ENCODE measurements at regions not wholly inside any gene's neighbourhood (a gene's known extent, or its start where the extent isn't known, plus 50 kb on each side); places are given as distances from the start of the nearest gene placed in this dataset.
"Not testable (repeated sequence)": the region's sequence is repeated elsewhere in the genome, so short reads cannot be mapped to it uniquely, and the experiment has no call there.

DNA sequence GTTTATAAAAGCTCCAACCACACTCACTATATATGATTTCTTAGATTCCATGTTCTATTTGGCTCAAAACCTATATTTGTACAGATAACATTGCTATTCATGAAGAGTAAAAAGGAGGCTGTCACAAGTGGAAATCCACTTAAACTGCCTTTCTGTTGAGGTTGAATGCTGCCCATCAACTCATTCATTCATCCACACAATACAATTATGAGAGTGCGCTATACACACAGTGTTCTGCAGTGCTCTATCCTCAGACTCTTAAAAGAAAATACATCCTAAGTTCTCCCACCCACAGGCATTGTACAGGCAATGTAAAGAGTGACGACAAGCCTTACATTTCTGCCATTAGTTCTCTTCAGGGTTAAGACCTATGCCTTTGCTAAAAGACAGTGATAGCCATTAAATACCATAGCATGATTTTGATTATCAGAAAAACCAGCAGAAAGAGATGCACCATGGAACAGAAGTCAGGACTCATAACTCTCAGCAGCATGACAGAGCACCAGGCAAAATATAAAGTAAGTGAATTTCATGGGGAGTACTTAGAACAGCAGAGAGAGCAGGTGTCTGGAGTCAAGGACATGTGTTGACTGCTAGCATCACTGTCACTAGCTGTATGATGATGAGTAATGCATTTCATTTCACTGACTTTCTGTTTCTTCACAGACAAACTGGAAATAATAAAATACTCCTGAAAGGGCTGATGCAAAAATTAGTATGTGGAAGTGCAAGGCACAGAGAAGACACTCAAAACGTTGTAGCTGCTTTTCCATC, 218.0 kb downstream of the RBM26 start:
- no peak for DNase-seq (ENCODE audit: low spot score)

DNA sequence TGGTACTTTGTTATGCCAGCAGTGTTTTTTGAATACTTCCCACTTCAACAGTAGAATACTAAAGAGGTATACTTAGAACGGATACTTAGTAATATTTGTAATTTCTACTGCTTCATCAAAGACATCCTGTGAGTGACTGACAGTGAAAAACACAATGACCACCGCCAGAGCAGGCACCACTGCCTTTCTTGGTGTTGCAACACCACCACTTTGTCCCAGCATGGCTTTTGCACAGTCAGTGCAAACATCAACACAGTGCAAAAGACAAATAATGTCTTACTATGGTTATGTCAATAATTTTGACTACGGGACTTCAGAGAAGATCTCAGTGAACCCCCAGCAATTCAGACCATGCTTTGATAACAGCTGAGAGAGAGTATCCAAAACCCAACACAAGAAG, 220.5 kb downstream of the RBM26 start:
- no peak for DNase-seq (ENCODE audit: low spot score)

DNA sequence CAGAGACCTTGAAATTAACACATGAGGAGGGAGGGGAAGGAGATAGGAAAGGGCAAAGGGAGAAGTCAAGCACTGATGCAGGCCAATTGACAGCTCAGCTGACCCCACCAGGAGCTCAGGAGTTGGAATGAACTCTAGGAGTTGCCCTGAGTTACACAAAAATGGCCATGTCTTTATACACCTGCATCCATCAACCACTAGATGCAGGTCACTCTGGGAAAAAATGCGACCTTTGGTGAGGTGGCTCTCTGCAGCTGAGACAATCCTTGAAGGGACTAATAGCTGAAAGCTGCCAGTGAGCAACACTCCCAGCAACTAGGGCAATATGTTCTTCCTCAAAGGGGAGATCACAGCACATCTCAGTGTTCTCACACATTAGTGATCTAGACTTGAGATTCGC, 222.8 kb downstream of the RBM26 start:
- no peak for DNase-seq (ENCODE audit: low spot score)

DNA sequence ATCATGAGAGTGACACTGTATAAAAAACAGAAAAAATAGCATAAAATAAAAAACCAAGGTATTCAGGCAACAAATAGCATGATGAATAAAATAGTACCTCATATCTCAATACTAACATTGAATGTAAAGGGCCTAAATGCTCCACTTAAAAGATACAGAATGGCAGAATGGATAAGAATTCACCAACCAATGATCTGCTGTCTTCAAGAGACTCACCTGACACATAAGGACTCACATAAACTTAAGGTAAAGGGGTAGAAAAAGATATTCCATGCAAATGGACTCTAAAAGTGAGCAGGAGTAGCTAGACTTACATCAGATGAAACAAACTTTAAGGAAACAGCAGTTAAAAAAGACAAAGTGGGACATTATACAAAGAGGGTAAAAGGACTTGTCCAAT, 232.4 kb downstream of the RBM26 start:
- not testable (repeated sequence) for DNase-seq (ENCODE audit: low spot score)

DNA sequence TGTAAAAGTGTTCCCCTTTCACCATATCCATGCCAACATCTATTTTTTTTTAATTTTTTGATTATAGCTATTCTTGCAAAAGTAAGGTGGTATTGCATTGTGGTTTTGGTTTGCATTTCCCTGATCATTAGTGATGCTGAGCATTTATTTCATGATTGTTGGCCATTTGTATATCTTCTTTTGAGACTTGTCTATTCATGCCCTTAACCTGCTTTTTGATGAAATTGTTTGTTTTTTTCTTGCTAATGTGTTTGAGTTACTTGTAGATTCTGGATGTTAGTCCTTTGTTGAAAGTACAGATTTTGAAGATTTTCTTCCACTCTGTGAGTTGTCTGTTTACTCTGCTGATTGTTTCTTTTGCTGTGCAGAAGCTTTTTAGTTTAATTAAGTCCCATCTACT, 233.1 kb downstream of the RBM26 start:
- DNase-seq (ENCODE audit: low spot score), result not testable (repeated sequence)

DNA sequence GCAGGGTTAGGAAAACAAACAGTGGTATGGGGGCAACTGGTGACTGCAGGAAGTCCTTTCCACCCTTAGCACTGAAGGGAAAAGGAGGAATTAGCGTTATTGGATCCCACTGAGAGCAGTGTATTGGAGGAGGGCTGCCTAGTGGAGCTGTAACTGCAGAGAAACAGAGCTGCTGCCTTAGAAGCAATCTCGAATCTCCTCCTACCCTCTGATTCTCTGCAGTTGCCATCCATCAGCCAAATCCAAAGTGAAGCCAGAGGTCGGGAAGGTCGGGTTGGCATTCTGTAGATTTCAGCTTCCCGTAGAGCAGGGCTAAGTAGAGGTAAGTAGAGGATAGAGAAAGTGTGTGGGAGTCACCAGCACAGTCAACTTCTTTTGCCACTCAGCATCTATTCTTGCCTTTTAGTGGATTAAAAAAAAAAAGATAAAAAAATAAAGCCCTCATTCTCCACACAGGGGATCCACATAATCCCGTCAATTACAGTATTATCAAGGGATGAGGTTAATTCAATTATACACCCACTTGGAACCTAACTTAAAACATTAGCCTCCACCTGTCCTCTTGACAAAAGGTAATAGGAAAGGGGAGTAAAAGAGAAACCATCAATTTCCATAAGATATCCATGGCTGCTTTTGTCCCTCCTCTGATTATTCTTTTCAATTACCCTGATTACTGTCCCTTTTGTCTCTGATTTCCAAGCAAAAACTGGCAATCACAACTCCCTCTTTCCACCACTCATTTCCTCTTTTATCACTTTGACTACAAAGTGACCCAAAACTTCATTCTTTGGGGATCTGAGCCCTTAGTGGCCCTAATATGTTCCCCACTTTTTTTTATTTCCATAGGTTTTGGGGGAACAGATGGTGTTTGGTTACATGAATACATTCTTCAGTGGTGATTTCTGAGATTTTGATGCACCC, 234.7 kb downstream of the RBM26 start:
- no peak for DNase-seq (ENCODE audit: low spot score)

DNA sequence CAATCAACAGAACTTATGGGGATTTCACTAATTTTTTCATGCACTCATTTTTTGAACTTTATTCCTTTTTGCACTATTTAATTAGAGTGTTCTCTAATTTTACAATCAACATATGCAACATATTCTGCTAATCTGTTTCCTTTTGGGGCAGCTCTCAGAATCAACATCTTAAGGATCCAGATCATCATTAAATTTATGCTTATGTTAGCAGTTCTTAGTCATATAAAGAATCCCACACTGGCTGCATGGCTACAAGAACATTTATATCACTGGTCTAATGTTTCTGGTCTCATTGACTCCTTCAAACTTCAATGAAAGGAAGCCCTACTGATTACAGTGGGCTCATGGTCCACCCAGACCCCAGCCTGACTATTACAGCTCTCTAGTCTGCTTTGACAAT, 245.2 kb downstream of the RBM26 start:
- DNase-seq (ENCODE audit: low spot score), result no peak

DNA sequence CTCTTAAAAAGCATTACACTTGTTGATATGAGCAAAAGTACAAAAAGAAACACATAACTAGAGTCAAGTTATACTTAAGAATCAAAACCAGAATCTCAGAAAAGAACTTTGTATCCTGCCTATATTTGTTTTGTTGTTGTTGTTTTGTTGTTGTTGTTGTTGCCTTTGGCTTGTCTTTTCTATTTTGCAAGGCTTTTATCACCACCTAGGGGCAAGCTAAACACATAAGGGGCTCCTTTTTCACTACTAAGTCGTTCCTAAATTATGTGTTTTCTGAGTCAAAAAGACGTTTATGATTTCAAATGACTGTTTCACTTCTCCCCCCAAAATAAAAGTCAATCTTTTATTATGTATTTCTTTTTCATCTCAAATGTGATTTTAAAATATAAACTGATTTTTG, 250.2 kb downstream of the RBM26 start:
- no peak for DNase-seq (ENCODE audit: low spot score)

DNA sequence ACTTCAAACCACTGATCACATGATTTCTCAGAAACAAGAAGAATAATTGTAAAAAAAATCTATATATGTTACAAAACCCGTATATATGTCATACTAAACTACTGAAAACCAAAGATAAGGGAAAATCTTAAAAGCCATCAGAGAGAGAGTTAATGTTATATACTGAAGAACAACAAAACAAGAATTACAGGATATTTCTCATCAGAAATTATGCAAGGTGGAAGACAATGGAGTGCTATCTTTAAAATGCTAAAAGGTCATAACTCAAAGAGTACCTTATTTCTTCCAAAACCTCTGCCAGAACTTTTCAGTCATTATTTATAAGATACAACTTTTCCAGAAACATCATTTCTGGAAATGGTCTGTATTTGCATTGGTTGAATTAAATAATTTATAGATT, 256.8 kb downstream of the RBM26 start:
- DNase-seq (ENCODE audit: low spot score), result no peak

DNA sequence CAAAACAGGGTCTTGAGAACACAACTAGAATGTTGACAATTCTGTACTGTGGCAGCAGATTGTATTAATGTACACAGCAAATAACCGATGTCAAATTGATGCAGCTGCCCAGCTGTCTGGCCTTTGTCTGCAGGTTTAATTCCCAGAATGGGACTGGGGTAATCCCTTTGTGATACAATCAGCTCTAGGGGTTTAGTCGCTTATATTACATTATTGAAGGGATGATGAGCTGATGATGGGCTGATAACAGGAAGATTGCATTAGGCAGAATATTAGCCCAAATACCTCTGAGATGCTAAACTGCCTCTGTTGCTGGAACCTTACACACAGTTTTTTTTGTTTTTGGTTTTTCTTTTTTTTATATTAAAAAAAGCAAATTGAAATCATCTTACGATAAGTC, 265.0 kb downstream of the RBM26 start:
- no peak for DNase-seq (ENCODE audit: low spot score)

DNA sequence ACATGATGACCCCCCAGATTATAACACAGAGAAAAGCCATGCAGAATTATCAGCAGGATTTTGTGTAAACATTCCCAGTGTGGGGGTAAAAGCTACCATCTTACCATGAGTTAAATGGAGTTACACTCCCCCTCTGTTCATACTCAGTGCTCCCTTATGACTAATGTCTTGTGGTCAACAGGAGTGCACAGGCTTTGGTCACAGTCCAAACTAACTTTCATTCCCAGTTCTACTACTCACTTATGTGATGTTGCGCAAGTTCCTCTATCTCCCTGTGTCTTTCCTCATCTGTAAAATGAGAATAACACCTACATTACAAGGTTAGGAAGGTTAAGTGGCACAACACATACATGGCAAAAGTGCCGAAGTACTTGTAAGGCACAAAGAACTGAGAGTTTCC, 277.9 kb downstream of the RBM26 start:
- no peak for DNase-seq (ENCODE audit: low spot score)

DNA sequence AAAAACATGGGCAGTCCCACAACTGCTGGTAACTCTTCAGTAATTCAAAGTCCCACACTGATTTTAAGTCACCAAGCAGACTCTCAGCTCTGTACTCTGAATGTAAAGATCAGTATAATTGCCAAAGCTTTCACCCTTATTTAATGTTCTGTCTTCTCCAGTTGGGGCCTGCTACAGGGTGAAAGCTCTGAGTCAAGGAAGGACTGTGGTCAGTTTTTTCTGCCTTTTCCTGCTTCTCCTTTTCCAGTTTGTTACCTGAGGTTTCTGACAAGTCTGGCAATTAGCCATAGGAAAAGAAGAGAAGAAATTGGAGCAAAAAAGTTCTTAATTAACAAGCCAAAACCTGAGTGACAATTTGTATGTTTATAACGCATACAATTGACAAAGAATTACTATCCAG, 279.3 kb downstream of the RBM26 start:
- DNase-seq (ENCODE audit: low spot score), result no peak

DNA sequence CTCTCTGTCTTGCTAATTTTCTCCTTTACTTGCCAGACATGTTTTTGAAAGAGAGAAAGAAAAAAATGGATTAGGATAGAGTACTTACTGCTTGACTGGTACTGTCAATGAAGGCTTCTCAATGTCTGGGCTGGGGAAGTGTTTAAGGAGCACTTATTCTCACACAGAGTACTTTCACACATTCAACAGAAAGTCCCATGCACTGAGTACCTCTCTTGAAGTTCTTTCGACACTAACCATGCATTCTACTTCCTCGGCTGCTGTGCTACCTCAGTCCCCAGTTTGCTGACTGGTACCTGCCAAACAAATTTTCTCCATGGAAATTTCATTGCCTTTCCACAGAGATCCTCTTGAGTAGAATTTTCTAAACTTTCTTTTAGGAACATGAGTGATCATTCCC, 281.9 kb downstream of the RBM26 start:
- DNase-seq (ENCODE audit: low spot score), result no peak

DNA sequence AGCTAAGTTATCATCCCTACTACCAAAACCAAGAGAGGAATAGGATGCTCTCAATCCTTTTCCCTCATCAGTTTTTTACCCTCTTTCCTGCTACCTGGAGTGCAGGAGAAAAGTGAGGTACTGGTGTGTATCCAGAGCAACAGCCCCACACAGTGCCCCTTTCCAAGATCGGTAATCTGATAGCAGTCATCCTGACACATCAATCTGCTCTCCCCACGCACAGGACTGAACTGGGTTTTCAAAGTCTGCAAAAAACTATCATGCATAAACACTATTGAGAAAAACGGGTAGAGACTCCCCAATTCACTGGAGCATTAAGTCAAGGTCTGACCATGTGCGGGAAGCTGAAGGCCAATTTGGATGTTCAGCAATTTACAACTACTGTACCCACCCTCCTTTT, 284.8 kb downstream of the RBM26 start:
- DNase-seq (ENCODE audit: low spot score), result no peak

DNA sequence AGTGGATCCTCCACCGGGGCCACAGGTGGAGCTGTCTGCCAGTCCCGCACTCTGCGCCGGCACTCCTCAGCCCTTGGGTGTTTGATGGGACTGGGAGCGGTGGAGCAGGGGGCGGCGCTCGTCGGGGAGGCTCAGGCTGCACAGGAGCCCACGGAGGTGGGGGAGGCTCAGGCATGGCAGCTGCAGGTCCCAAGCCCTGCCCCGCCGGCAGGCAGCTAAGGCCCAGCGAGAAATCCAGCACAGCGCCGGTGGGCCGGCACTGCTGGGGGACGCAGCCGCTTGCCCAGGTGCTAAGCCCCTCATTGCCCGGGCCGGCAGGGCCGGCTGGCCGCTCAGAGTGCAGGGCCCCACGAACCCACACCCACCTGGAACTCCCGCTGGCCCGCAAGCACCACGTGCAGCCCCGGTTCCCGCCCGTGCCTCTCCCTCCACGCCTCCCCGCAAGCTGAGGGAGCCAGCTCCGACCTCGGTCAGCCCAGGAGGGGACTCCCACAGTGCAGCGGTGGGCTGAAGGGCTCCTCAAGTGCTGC, 286.4 kb downstream of the RBM26 start:
- no peak for DNase-seq (ENCODE audit: low spot score)

DNA sequence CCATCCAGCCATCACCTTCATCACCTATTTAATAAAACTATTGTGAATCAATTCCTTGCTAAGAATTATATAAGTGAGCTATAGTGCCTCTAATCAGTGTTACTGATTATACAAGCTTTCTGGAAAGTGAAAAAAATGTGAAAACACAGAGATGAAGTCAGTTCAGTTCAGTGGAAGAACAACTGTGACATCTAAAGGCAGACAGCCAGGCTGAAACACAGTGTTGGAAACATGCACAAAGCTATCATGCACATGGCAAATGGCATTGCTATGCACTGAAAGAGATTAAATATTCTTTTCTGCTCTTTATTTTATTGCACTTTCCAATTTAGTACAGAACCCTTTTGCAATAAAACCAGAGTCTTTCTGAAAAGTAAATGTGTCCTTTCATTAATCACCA, 294.0 kb downstream of the RBM26 start:
- no peak for DNase-seq (ENCODE audit: low spot score)

DNA sequence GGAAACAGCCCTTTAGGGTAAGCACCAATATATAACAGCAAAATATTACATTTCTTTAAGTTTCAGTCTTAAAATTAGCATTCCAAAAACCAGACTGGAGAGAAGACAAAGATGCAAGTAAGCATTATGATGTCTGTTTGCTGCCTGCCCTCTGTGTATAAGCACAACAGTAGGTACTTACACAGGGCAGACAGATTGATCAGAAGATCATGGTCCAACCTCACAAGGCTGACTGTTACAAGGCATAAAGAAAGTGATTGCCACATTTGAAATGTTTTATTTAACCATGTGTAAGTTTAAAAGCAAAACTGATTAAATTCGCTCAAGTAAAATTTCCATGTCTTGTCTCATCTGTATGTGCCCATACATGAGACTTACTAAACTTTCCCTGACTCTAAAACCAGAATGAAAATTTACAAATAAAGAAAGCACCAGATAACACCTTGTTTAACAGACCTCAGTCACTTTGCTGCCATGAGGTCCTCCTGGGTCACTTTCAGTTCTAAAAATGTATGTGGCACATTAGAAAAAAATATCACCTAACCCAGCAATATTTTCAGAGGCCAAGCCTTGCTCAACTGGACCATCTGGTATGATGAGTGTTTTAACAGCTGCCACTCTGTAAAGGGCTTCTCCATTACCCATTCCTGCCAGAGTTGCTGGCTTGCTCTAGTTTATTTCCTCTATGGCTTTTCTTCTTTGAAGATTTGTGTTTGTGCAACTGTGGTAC, 297.0 kb downstream of the RBM26 start:
- DNase-seq (ENCODE audit: low spot score), result no peak

DNA sequence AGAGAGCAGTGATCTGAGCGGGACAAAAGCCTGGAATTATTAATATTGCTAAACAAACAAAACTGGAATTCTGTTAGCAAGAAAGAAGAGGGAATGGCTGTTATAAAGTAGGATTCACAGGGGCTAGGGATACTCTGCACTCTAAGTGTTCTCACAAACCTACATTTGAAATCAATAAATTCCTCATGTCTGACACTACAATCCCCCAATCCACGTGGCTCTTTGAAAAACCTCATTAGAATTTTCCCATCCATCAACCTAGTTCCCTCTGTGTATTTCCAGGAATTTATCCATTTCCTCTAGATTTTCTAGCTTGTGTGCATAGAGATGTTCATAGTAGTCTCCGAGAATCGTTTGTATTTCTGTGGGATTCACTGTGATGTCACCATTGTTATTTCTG, 307.5 kb downstream of the RBM26 start:
- DNase-seq (ENCODE audit: low spot score), result no peak

DNA sequence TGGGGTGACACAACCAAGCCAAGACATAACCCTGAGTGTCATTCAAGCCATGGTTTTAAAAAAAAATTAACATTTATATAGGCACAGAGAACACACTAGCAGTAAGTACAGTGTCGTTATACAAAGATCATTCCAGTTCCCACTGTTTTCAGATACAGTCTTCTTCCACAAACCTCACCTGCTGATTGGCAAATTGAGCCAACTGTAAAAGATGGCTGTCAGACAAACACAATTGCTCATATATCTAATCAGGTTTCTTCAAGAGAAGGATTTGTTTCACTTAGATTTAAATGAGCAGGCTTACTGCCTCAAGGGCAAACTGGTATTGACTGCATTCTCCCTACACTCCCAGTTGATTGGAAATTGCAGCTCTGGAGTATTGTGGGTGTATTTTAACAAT, 308.9 kb downstream of the RBM26 start:
- no peak for DNase-seq (ENCODE audit: low spot score)

DNA sequence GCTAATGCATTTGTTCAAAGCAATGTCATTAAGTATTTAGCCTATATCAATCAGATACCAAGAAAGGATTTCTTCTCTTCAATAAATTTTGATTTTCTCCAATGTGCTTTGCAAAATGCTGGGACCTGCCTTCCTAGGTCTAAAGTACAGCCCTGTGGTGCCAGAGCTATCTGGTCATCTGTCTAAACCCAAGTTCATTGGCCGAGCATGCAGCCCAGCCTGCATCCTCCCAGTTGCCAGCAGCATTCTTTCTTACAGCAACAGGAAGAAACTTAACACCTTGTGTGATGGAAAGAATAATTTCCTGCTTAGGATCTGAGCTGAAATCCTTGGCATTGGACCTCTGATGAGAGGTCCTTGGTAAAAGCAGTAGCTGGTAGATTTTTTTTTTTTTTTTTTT, 310.0 kb downstream of the RBM26 start:
- DNase-seq (ENCODE audit: low spot score), result no peak

DNA sequence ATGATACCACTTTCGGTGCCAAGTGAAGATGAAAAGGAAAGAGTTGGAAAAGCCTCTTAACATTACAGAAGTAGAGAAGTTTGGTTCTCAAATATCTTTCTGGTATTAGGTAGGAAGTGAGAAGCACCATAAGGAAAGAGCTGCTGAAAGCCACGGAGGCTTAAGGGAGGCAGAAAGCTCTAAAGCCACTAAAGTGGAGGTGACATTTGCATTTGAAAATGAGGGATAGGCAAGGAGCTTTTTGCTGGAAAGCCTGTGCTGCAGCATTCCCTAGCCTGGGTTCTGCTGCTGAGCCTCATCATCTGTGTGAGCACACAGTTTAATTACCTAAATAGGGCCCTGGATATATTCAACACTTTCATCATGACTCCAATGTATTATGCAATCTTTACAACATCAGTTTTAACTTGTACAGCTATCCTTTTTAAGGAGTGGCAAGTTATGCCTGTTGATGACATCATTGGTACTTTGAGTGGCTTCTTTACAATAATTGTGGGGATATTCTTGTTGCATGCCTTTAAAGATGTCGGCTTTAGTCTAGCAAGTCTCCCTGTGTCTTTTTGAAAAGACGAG, 315.4 kb downstream of the RBM26 start:
- DNase-seq (ENCODE audit: low spot score), result no peak

DNA sequence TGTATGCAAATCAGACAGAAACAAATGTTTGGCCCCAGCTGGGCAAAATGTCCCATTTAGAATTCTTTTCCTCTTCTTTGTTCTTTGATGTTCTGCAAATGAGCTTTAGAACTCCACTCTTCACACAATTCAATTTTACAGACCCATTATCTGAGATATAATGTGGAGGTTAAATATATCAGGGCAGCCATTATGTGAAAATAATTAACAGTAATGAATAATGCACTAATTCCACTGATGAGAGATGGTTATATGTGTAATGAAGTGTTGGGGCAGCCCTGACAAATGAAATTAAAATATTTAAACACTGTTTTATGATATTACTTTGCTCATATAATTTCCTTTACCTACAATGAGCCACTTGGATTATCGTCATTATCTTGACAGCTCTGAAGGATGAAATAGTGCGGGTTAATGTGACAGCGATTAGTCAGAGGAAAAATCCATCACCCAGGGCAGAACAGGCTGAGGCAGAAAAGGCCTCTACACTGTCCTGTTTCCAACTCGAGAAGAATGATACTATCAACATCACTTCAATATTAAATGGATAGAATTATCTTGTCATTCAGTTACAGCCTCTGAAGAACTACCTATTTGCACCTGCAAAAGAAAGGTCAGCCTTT, 321.1 kb downstream of the RBM26 start:
- no peak for DNase-seq (ENCODE audit: low spot score)
